ENCODE measurements at regions not wholly inside any gene's neighbourhood (a gene's known extent, or its start where the extent isn't known, plus 50 kb on each side); places are given as distances from the start of the nearest gene placed in this dataset.

- no peak for DNase-seq
- intact Hi-C loops (cut with DNase I): no loop called here
These were observed 833.4 kb upstream of the ADGRL4 start for GRCh38 chr1:79839882-79840281.

GRCh38 chr1:79827446-79827845 is 820.9 kb upstream of the ADGRL4 start:
- intact Hi-C loops (cut with DNase I): no loop called here
- no peak for DNase-seq

GRCh38 chr1:79825551-79825950 is 819.0 kb upstream of the ADGRL4 start:
- intact Hi-C loops (cut with DNase I): no loop called here
- no peak for DNase-seq

GRCh38 chr1:79822053-79822452 is 815.5 kb upstream of the ADGRL4 start:
- intact Hi-C loops (cut with DNase I): no loop called here
- peak in 1 of 42 donors; percentile 17 for DNase-seq

- intact Hi-C loops (cut with DNase I): no loop called here
- no peak for DNase-seq
These were observed 812.6 kb upstream of the ADGRL4 start for GRCh38 chr1:79819140-79819539.

- intact Hi-C loops (cut with DNase I): no loop called here
- DNase-seq: no peak
These were observed 810.6 kb upstream of the ADGRL4 start for GRCh38 chr1:79817031-79817560.

- DNase-seq: no peak
- intact Hi-C loops (cut with DNase I): no loop called here
These were observed 808.6 kb upstream of the ADGRL4 start for GRCh38 chr1:79815115-79815514.

GRCh38 chr1:79811173-79811572 is 804.6 kb upstream of the ADGRL4 start:
- intact Hi-C loops (cut with DNase I): no loop called here
- DNase-seq: no peak

GRCh38 chr1:79808816-79809475 is 802.4 kb upstream of the ADGRL4 start:
- intact Hi-C loops (cut with DNase I): no loop called here

GRCh38 chr1:79807816-79808215 is 801.3 kb upstream of the ADGRL4 start:
- DNase-seq: no peak
- intact Hi-C loops (cut with DNase I): no loop called here

More at GRCh38 chr1:79808816-79809475, 802.4 kb upstream of the ADGRL4 start:
- no peak for DNase-seq

GRCh38 chr1:79797487-79797886 is 791.0 kb upstream of the ADGRL4 start:
- no peak for DNase-seq
- intact Hi-C loops (cut with DNase I): no loop called here

- DNase-seq: no peak
- intact Hi-C loops (cut with DNase I): no loop called here
These were observed 789.9 kb upstream of the ADGRL4 start for GRCh38 chr1:79796434-79796833.

GRCh38 chr1:79792219-79792930 is 785.8 kb upstream of the ADGRL4 start:
- intact Hi-C loops (cut with DNase I): no loop called here
- DNase-seq: no peak

GRCh38 chr1:79791488-79792218 is 785.1 kb upstream of the ADGRL4 start:
- DNase-seq: no peak
- intact Hi-C loops (cut with DNase I): no loop called here

- no peak for DNase-seq
- intact Hi-C loops (cut with DNase I): no loop called here
These were observed 784.4 kb upstream of the ADGRL4 start for GRCh38 chr1:79790950-79791349.

GRCh38 chr1:79787631-79788030 is 781.1 kb upstream of the ADGRL4 start:
- no peak for DNase-seq
- intact Hi-C loops (cut with DNase I): no loop called here

- no peak for DNase-seq
- intact Hi-C loops (cut with DNase I): no loop called here
These were observed 779.4 kb upstream of the ADGRL4 start for GRCh38 chr1:79785964-79786363.

- intact Hi-C loops (cut with DNase I): no loop called here
- DNase-seq: no peak
These were observed 779.0 kb upstream of the ADGRL4 start for GRCh38 chr1:79785561-79785960.

GRCh38 chr1:79781261-79781660 is 774.7 kb upstream of the ADGRL4 start:
- intact Hi-C loops (cut with DNase I): no loop called here
- no peak for DNase-seq
